ENCODE measurements at regions not wholly inside any gene's neighbourhood (a gene's known extent, or its start where the extent isn't known, plus 50 kb on each side); places are given as distances from the start of the nearest gene placed in this dataset.
A peak's percentile ranks its signal among the peaks of the same experiment; 100 is the strongest.

DNA sequence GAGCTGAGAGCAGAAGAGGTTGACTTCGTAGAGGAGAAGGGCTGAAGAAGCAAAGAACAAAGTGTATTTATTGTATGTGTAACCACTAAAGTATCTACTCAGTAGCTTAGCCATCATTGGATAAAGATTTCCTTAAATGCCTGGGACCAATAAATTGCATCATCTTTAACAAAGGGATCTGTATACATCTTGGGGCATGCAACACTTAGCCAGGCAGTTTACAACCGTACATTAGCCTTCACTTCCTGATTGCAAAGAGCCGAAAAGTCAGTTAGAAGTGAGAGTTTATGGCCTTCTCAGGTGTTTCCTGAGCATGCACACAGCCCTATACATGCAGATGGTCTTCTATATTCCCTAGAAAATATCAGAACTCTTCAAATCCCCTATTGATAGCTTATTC lies 68.0 kb upstream of the MAGED1 start:
- TF ChIP-seq CTCF (IDR thresholded peaks at IDR 0.05; ENCODE audit: insufficient read depth, low read depth, low read length, missing control alignments): no peak
- H3K4me3 ChIP-seq (ENCODE audit: low read length): no peak overlapping the region
- DNase-seq (ENCODE audit: low read depth): peak; percentile 2

GRCh38 chrX:51834076-51834475 lies 59.3 kb upstream of the MAGED1 start:
- no peak overlapping the region for H3K4me3 ChIP-seq (ENCODE audit: low read length)

GRCh38 chrX:51836823-51837222 lies 56.6 kb upstream of the MAGED1 start:
- H3K4me3 ChIP-seq (ENCODE audit: low read length): no peak overlapping the region
- no peak for TF ChIP-seq CTCF (IDR thresholded peaks at IDR 0.05; ENCODE audit: insufficient read depth, low read depth, low read length, missing control alignments)
- no peak for DNase-seq (ENCODE audit: low read depth)

More at GRCh38 chrX:51834076-51834475, 59.3 kb upstream of the MAGED1 start:
- no peak for DNase-seq (ENCODE audit: low read depth)
- TF ChIP-seq CTCF (IDR thresholded peaks at IDR 0.05; ENCODE audit: insufficient read depth, low read depth, low read length, missing control alignments): no peak

DNA sequence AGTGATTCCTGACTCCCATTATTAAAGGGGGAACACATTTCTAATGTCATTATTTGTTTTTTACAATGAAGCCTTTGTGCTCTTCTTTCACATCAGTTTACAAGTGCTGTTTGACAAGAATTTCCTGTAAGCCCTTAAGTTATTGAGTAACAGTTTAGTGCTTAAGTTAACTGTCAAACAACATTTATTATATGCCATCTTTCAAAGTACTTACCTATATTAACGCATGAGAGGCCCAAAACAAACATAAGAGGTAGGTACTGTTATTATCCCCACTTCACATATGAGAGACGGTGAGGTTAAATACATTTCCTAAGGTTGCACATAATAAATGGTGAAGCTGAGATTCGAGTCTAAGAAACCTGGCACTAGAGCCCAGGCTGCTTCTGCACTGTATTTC lies 56.0 kb upstream of the MAGED1 start:
- no peak for TF ChIP-seq CTCF (IDR thresholded peaks at IDR 0.05; ENCODE audit: insufficient read depth, low read depth, low read length, missing control alignments)
- peak; percentile 0 for DNase-seq (ENCODE audit: low read depth)

GRCh38 chrX:51837921-51838320 lies 55.5 kb upstream of the MAGED1 start:
- no peak for TF ChIP-seq CTCF (IDR thresholded peaks at IDR 0.05; ENCODE audit: insufficient read depth, low read depth, low read length, missing control alignments)
- no peak overlapping the region for H3K4me3 ChIP-seq (ENCODE audit: low read length)
- DNase-seq (ENCODE audit: low read depth): peak; percentile 4

More for the DNA sequence above, 56.0 kb upstream of the MAGED1 start:
- H3K4me3 ChIP-seq (ENCODE audit: low read length): no peak overlapping the region
